DMS153 treated with DMSO at 0.1 percent for 48 hours (cell line): ENCODE measurements at regions not wholly inside any gene's neighbourhood (a gene's known extent, or its start where the extent isn't known, plus 50 kb on each side); places are given as distances from the start of the nearest gene placed in this dataset.
"Not testable (repeated sequence)": the region's sequence is repeated elsewhere in the genome, so short reads cannot be mapped to it uniquely, and the experiment has no call there.

Experiments used
- DNase-seq: peaks from one replicate; lab custom pipeline; 2025; ENCODE audit not compliant: unreplicated experiment; lab: John Stamatoyannopoulos, UW

DNA sequence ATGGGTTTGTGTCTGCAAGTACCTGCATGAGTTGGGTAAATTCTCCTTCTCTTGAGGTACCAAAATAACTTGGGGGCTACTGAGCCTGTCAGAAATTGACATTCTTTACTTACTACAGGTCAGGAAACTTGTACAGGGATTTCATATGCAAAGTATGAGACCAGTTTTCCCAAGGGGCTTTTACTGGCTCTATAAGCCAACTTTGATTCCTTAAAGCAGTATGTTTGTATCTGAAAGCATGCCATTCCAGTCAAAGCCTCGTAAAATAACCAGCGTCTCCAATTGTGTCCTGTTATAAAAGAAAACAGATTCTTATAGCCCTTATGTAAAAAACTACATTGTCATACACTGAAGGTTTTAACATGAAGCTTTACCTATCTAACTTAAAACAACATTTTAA, 90.2 kb downstream of the ZNF467 start:
- no peak for DNase-seq

DNA sequence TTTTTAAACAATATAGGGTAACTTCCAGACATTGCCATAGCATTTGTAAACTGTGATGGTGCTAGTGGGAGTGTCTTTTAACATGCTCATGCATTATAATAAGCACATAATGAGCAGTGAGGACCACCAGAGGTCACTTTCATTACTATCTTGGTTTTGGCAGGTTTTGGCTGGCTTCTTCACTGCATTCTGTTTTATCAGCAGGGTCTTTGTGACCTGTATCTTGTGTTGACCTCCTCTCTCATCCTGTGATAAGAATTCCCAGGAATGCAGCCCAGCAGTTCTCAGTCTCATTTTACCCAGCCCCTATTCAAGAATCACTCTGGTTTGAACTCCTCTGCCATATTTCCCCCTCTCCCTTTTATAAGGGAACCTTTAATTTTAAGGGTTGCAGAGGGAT, 91.3 kb downstream of the ZNF467 start:
- DNase-seq, result no peak

- DNase-seq, result no peak
Observed at GRCh38 chr7:149681274-149681673, 92.1 kb downstream of the ZNF467 start.

- no peak for DNase-seq
Observed at GRCh38 chr7:149680331-149681025, 92.9 kb downstream of the ZNF467 start.

- not testable (repeated sequence) for DNase-seq
Observed at GRCh38 chr7:149674728-149675385, 98.5 kb downstream of the ZNF467 start.

GRCh38 chr7:149673006-149673405, 100.4 kb downstream of the ZNF467 start:
- DNase-seq, result no peak

DNA sequence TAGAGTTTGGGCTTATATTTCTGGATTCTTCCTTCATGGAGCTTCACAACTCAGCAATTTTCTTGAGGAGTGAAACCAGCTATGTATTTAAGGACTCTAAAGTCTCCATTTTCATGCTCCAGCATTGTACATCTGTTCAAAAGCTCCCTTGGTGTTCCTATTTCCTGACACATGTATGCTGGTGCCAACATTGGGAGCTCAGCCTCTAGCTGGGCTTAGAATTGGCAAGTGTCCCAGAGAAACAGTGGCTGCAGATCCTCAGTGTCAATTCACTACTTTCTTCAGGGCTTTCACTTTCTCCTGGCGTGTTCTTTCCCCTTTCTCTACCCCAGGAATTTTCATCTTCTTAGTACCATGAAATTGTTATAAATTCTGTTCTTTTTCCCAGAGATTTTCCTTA, 103.1 kb downstream of the ZNF467 start:
- DNase-seq, result no peak

- DNase-seq, result no peak
Observed at GRCh38 chr7:149669121-149669818, 104.1 kb downstream of the ZNF467 start.

- DNase-seq, result no peak
Observed at GRCh38 chr7:149666360-149666945, 106.9 kb downstream of the ZNF467 start.

- not testable (repeated sequence) for DNase-seq
Observed at GRCh38 chr7:149665618-149666017, 107.8 kb downstream of the ZNF467 start.

GRCh38 chr7:149664666-149665065, 108.7 kb downstream of the ZNF467 start:
- no peak for DNase-seq

GRCh38 chr7:149664176-149664575, 109.2 kb downstream of the ZNF467 start:
- DNase-seq, result no peak

GRCh38 chr7:149662591-149663095, 110.7 kb downstream of the ZNF467 start:
- peak; percentile 5 for DNase-seq

DNA sequence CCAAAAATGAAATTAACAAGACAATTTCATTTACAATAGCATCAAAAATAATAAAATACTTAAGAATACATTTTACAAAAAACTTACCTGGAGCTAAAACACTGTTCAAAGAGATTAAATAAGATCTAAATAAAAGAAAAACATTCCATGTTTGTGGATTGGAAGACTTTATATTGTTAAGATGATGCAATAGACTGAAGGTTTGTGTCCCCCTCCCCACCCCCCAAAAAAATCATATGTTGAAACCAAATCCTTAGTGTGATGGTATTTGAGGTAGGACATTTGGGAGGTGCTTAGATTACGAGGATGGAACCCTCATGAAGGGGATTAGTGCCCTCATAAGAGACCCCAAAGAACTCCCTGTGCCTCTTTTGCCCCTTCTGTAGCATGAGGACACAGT, 117.6 kb downstream of the ZNF467 start:
- DNase-seq, result no peak

- DNase-seq, result no peak
Observed at GRCh38 chr7:149654588-149654987, 118.8 kb downstream of the ZNF467 start.

DNA sequence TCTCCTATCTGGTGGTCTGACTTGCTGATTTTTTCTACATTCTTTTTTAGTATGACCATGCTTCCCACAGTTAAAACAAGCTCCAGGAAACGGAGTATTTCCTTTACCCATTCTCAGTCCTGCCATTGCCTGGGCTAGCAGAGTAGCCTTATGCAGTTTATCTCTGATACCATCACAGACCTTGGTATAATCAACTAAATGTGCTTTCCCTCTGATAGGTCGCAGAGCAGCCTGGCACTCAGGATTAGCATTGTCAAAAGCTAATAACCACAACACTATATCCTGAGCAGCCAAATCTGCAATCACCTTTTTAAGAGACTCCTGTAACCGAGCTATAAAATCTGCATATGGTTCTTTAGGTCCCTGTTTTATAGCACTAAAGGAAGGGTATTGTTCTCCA, 123.2 kb downstream of the ZNF467 start:
- not testable (repeated sequence) for DNase-seq

DNA sequence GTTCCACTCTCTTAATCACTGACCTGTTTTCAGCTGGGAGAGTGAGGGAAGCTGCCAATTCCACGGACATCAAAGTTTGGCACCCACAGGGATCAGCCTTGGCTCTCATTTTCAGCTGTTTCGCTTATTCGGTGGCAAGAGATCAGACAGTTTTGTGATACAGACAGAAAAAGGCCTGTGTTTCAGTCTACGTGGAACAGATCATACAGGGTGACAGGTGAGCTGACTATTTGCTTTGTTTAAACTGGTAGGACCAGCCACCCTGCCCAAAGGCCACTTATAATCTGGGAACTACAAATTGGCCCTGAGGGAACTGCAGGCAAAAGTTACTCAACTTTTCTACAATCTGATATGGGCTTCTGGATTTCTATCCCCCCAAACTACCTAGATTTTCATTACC, 128.6 kb downstream of the ZNF467 start:
- DNase-seq, result no peak

GRCh38 chr7:149642589-149642988, 130.8 kb downstream of the ZNF467 start:
- no peak for DNase-seq

DNA sequence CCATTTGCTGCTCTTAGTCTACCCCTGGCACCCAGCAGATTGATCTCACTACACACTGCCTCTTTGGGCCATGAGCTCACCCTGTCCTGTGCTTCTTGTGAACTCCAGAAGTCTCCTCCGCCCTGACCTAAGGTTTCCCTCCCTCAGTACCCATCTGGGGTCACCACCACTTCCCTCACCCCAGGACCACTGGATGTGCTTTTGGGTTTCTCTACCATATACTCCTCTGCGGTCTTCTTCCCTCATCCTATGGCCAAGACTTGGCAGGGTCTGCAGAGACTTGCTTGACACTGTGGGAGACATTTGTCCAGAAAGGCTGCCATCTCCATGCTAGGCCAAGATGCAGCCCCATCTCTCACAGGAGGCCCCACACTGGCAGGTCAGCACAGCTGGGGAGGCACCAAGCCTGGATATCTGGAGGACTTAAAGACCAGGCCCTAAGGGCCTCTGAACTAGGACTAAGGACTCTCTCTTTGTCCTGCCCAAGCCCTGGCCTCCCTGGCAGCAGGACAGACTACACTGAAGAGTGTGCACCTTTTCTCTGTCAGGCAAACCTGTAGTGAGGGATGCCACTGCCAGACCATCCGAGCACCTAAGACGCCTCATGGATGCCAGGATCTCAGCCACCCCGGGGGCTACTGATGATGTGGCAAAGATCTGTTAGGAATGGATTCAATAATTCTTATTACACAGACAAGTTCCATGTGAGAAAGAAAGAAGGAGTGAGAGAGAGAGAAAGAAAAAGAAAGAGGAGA, 134.6 kb downstream of the ZNF467 start:
- DNase-seq, result no peak

DNA sequence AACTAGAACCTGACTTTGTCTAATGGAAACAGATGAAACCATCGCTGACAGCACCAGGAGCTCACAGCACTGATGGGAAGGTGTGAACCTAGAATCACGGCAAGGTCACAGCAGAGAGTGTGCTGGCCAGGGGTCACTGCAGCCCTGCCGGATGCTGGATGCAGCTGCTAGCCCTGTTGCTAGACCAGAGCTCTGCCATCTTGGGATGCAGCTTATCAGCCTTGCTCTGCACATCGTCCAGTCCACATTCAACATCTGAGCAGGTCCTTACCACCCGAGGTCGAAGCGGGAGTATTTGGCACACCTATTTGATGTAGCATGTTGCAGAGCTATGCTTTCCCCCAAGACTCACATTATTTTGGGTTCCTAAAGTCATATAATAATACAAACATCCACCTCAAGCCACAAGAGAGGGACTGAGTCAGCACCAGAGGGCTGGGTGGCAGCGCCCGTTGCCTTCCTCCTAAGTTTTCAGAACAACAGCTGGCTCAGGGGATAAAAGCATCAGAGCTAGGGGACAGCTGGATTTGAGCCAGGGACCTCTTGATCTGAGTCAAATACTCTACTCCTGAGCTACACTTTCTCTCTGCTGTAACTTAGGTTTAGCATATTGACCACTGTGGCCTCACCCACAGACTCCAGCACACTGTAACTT, 135.3 kb downstream of the ZNF467 start:
- DNase-seq, result no peak
